ENCODE measurements at regions not wholly inside any gene's neighbourhood (a gene's known extent, or its start where the extent isn't known, plus 50 kb on each side); places are given as distances from the start of the nearest gene placed in this dataset.

GRCh38 chr13:93023929-93024328 lies 202.7 kb upstream of the GPC6 start:
- Histone ChIP-seq H3K4me3 (ENCODE audit: low read length) (no peak overlapping the region), H3K27me3 (ENCODE audit: control insufficient read depth in 1 of 2, insufficient read depth in 2 of 2, low read length in 2 of 2) (no peaks in the 10 kb centered on the region), H3K27ac (ENCODE audit: low read depth in 1 of 2, low read length in 2 of 2) (no peak overlapping the region), H3K36me3 (ENCODE audit: insufficient read depth, low read length) (no peaks in the 10 kb centered on the region), H3K9me3 (ENCODE audit: control insufficient read depth in 1 of 2, insufficient read depth in 1 of 2, low read length in 2 of 2) (no peaks in the 10 kb centered on the region), H3K4me1 (ENCODE audit: insufficient read depth, low read length) (no peaks in the 10 kb centered on the region)
- H3K9me3 Mint-ChIP-seq: peaks cover 2% of the 10 kb centered on the region
- POLR2A ChIA-PET: no interaction called here
- DNase-seq (no peak), ATAC-seq (ENCODE audit: poor library complexity) (no peak)
- no peak for TF ChIP-seq CTCF (IDR thresholded peaks at IDR 0.05)
- no peak overlapping the region for H3K27ac Mint-ChIP-seq
- no peaks in the 10 kb centered on the region for H3K4me1 Mint-ChIP-seq (ENCODE audit: low read depth)
- no peak overlapping the region for H3K4me3 Mint-ChIP-seq
- no peaks in the 10 kb centered on the region for H3K27me3 Mint-ChIP-seq
- CTCF ChIA-PET: no interaction called here
- H3K36me3 Mint-ChIP-seq (ENCODE audit: low read depth): no peaks in the 10 kb centered on the region
- intact Hi-C loops (cut with DNase I, micrococcal nuclease): no loop called here

DNA sequence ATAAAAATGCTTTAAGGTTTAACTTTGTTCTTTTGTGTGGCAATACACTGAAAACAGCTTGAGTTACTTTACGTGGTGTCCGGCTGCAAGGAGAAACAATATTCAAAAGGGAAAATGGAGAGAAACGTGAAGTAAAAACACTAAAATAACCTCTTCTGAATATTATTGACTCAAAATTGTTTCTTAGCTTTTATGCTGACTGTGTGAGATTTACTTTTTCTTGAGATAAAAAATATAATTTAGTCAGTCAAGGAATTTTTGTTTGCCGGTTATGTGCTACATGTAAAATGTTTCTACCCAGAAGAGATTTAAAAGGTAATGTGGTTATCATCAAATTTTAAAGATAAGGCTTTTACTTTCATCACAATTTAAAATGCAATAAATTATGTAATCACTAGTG lies 200.6 kb upstream of the GPC6 start:
- H3K27me3 ChIP-seq (ENCODE audit: control insufficient read depth in 1 of 2, insufficient read depth in 2 of 2, low read length in 2 of 2): no peaks in the 10 kb centered on the region
- H3K36me3 ChIP-seq (ENCODE audit: insufficient read depth, low read length): no peaks in the 10 kb centered on the region
- no peak for TF ChIP-seq CTCF (IDR thresholded peaks at IDR 0.05)
- CTCF ChIA-PET: no interaction called here
- Mint-ChIP-seq H3K4me3 (no peak overlapping the region), H3K36me3 (ENCODE audit: low read depth) (no peaks in the 10 kb centered on the region), H3K27ac (no peak overlapping the region), H3K4me1 (ENCODE audit: low read depth) (no peaks in the 10 kb centered on the region), H3K9me3 (no peaks in the 10 kb centered on the region), H3K27me3 (no peaks in the 10 kb centered on the region)
- intact Hi-C loops (cut with DNase I, micrococcal nuclease): no loop called here
- no peak overlapping the region for H3K27ac ChIP-seq (ENCODE audit: low read depth in 1 of 2, low read length in 2 of 2)
- POLR2A ChIA-PET: no interaction called here
- DNase-seq (no peak), ATAC-seq (ENCODE audit: poor library complexity) (no peak)
- H3K4me3 ChIP-seq (ENCODE audit: low read length): no peak overlapping the region
- no peaks in the 10 kb centered on the region for H3K9me3 ChIP-seq (ENCODE audit: control insufficient read depth in 1 of 2, insufficient read depth in 1 of 2, low read length in 2 of 2)
- H3K4me1 ChIP-seq (ENCODE audit: insufficient read depth, low read length): no peaks in the 10 kb centered on the region

DNA sequence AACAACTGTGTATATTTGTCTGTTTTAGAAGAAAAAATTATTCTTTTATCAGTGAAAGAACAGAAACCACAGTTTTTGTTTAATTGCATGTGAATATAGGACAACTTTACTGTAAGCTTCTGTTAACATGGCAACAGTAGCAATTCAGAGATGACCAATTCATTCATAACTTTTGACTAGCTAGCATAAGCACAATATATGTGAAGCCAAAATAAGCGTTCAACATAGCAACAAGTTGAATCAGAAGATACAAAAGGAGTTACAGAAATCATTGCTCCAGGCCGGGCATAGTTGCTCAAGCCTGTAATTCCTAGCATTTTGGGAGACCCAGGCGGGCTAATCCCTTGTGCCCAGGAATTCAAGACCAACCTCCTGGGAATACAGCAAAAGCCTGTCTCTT lies 197.1 kb upstream of the GPC6 start:
- no peaks in the 10 kb centered on the region for H3K4me1 Mint-ChIP-seq (ENCODE audit: low read depth)
- DNase-seq (no peak), ATAC-seq (ENCODE audit: poor library complexity) (no peak)
- TF ChIP-seq CTCF (IDR thresholded peaks at IDR 0.05): no peak
- Histone ChIP-seq H3K27me3 (ENCODE audit: control insufficient read depth in 1 of 2, insufficient read depth in 2 of 2, low read length in 2 of 2) (no peaks in the 10 kb centered on the region), H3K4me1 (ENCODE audit: insufficient read depth, low read length) (no peaks in the 10 kb centered on the region), H3K9me3 (ENCODE audit: control insufficient read depth in 1 of 2, insufficient read depth in 1 of 2, low read length in 2 of 2) (no peaks in the 10 kb centered on the region), H3K27ac (ENCODE audit: low read depth in 1 of 2, low read length in 2 of 2) (no peak overlapping the region), H3K36me3 (ENCODE audit: insufficient read depth, low read length) (no peaks in the 10 kb centered on the region), H3K4me3 (ENCODE audit: low read length) (no peak overlapping the region)
- H3K27ac Mint-ChIP-seq: no peak overlapping the region
- ChIA-PET POLR2A (no interaction called here), CTCF (no interaction called here)
- H3K4me3 Mint-ChIP-seq: no peak overlapping the region
- no peaks in the 10 kb centered on the region for H3K36me3 Mint-ChIP-seq (ENCODE audit: low read depth)
- no peaks in the 10 kb centered on the region for H3K9me3 Mint-ChIP-seq
- H3K27me3 Mint-ChIP-seq: no peaks in the 10 kb centered on the region
- intact Hi-C loops (cut with DNase I, micrococcal nuclease): no loop called here
